Fibroblast of mammary gland (primary cell): ENCODE measurements at regions not wholly inside any gene's neighbourhood (a gene's known extent, or its start where the extent isn't known, plus 50 kb on each side); places are given as distances from the start of the nearest gene placed in this dataset.
A peak's percentile ranks its signal among the peaks of the same experiment; 100 is the strongest.

Source experiments
- DNase-seq: peaks from one replicate; pipeline ENCODE4 v3.0.0-alpha.2; 2010; ENCODE audit warnings: low read depth
- H3K4me3 ChIP-seq: 2 replicates; pipeline ENCODE4 v1.5.1; 2011; ENCODE audit warnings: low read depth, mild to moderate bottlenecking, low read length, moderate library complexity; ENCODE audit not compliant: control insufficient read depth
- CTCF ChIP-seq: conservative IDR thresholded peaks from 2 replicates; pipeline ENCODE4 v1.5.1; 2011; ENCODE audit warnings: low read depth, low read length, inconsistent platforms; ENCODE audit not compliant: control insufficient read depth, insufficient read depth

DNA sequence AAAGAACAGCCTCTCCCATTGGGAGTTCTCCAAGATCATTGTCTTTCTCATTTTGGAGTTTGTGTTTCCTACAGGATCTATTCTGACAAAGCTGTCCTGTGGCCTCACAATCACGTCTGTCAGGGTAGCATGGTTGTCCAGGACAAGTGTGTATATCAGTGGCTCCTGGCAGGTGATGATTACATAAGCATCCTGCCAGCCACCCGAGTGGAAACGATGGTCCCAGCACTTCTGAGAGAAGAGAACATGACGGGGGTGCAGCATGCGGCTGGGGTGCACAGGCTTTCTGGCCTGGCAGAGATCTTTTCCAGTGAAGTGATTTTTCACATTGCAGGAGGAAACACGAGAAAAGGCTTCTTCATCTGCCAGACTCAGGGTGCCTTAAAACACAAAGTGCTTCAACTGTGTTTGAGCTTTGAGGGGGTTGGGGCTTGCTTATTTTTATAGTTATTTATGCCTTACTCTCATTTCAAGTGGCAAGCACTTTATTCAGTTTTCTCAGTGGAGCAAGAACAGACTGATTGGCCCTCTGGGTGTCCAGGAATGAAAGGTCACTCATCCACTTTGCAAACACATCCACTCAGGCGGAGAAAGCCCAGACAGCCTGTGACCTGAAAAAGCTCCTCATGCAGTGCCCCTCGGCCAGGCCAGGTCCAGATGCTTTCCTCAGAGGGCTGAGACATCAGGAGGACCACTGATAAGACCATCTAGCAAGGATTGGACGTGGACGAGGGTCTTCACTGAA is 186.0 kb downstream of the DUSP10 start:
- TF ChIP-seq CTCF, result no peak
- no peak overlapping the region for H3K4me3 ChIP-seq
- DNase-seq, result no peak

GRCh38 chr1:221556435-221556834 is 185.5 kb downstream of the DUSP10 start:
- H3K4me3 ChIP-seq, result no peak overlapping the region
- DNase-seq, result no peak
- no peak for TF ChIP-seq CTCF

GRCh38 chr1:221557013-221557412 is 184.9 kb downstream of the DUSP10 start:
- DNase-seq, result peak; percentile 14
- H3K4me3 ChIP-seq, result no peak overlapping the region
- TF ChIP-seq CTCF, result no peak

GRCh38 chr1:221558396-221558795 is 183.5 kb downstream of the DUSP10 start:
- TF ChIP-seq CTCF, result no peak
- H3K4me3 ChIP-seq, result no peak overlapping the region
- no peak for DNase-seq

GRCh38 chr1:221559911-221560310 is 182.0 kb downstream of the DUSP10 start:
- DNase-seq, result no peak
- TF ChIP-seq CTCF, result no peak
- H3K4me3 ChIP-seq, result no peak overlapping the region

- TF ChIP-seq CTCF, result no peak
- H3K4me3 ChIP-seq, result no peak overlapping the region
Measured at GRCh38 chr1:221562542-221563475, 179.1 kb downstream of the DUSP10 start.

More at GRCh38 chr1:221562542-221563475, 179.1 kb downstream of the DUSP10 start:
- DNase-seq, result no peak
